ENCODE measurements at regions not wholly inside any gene's neighbourhood (a gene's known extent, or its start where the extent isn't known, plus 50 kb on each side); places are given as distances from the start of the nearest gene placed in this dataset.

GRCh38 chr1:90319918-90320317 lies 325.0 kb downstream of the ZNF326 start:
- no peak overlapping the region for H3K4me3 ChIP-seq
- no peak for TF ChIP-seq CTCF (conservative IDR thresholded peaks at IDR 0.05; ENCODE audit: low read depth in 2 of 2)
- no peaks in the 10 kb centered on the region for H3K79me2 ChIP-seq (replicated peaks; ENCODE audit: insufficient read depth)
- Mint-ChIP-seq H3K9me3 (no peaks in the 10 kb centered on the region), H3K4me1 (no peaks in the 10 kb centered on the region; the same call in 2 of the 3 replicates), H3K27ac (no peak overlapping the region), H3K36me3 (ENCODE audit: low read depth) (no peaks in the 10 kb centered on the region), H3K27me3 (ENCODE audit: insufficient read depth, low read depth, poor library complexity) (peaks cover 2% of the 10 kb centered on the region), H3K4me3 (no peak overlapping the region)
- no peaks in the 10 kb centered on the region for H3F3A ChIP-seq (replicated peaks; ENCODE audit: low read depth)
- no peaks in the 10 kb centered on the region for H3K4me1 ChIP-seq (ENCODE audit: insufficient read depth)
- DNase-seq (ENCODE audit: low spot score) (no peak), ATAC-seq (no peak)
- no peak overlapping the region for H3K4me2 ChIP-seq
- H4K20me1 ChIP-seq (replicated peaks; ENCODE audit: insufficient read depth) = no peaks in the 10 kb centered on the region
- H2AFZ ChIP-seq = no peak overlapping the region
- H3K36me3 ChIP-seq (ENCODE audit: insufficient read depth) = no peaks in the 10 kb centered on the region
- H3K27ac ChIP-seq (ENCODE audit: low read depth) = no peak overlapping the region
- no peaks in the 10 kb centered on the region for H3K27me3 ChIP-seq (ENCODE audit: insufficient read depth)
- H3K9me2 ChIP-seq (ENCODE audit: insufficient read depth) = peaks cover 4% of the 10 kb centered on the region; the same call in 1 of the 2 replicates

GRCh38 chr1:90318431-90318830 lies 323.5 kb downstream of the ZNF326 start:
- Histone ChIP-seq H3K4me2 (no peak overlapping the region), H3K4me1 (ENCODE audit: insufficient read depth) (no peaks in the 10 kb centered on the region), H3K9me2 (ENCODE audit: insufficient read depth) (no peaks in the 10 kb centered on the region), H3K36me3 (ENCODE audit: insufficient read depth) (no peaks in the 10 kb centered on the region), H3K27me3 (ENCODE audit: insufficient read depth) (no peaks in the 10 kb centered on the region), H4K20me1 (replicated peaks; ENCODE audit: insufficient read depth) (no peaks in the 10 kb centered on the region), H3K79me2 (replicated peaks; ENCODE audit: insufficient read depth) (no peaks in the 10 kb centered on the region), H3K27ac (ENCODE audit: low read depth) (no peak overlapping the region), H3K4me3 (no peak overlapping the region), H2AFZ (no peak overlapping the region), H3F3A (replicated peaks; ENCODE audit: low read depth) (no peaks in the 10 kb centered on the region)
- TF ChIP-seq STAT1 (IDR thresholded peaks at IDR 0.05; ENCODE audit: unreplicated experiment) = no peak
- TF ChIP-seq ZNF331 (CRISPR knock-in tag; IDR thresholded peaks at IDR 0.05; ENCODE audit: low read depth) = no peak
- no peak for TF ChIP-seq EZH2phosphoT487 (IDR thresholded peaks at IDR 0.05; ENCODE audit: unreplicated experiment)
- TF ChIP-seq JUNB (IDR thresholded peaks at IDR 0.05; ENCODE audit: unreplicated experiment) = no peak
- TF ChIP-seq POLR2AphosphoS5 (IDR thresholded peaks at IDR 0.05; ENCODE audit: low read depth) = no peak
- no peak for TF ChIP-seq NANOG (IDR thresholded peaks at IDR 0.05; ENCODE audit: borderline replicate concordance)
- TF ChIP-seq ZNF114 (CRISPR knock-in tag; IDR thresholded peaks at IDR 0.05) = no peak
- TF ChIP-seq ETS1 (IDR thresholded peaks at IDR 0.05) = no peak
- no peak for TF ChIP-seq CTCF (conservative IDR thresholded peaks at IDR 0.05; ENCODE audit: low read depth in 2 of 2)
- no peak for TF ChIP-seq CREB1 (CRISPR knock-in tag; IDR thresholded peaks at IDR 0.05; ENCODE audit: low read depth)
- no peak for TF ChIP-seq EZH2 (IDR thresholded peaks at IDR 0.05; ENCODE audit: low read depth, unreplicated experiment)
- no peaks in the 10 kb centered on the region; the same call in 2 of the 3 replicates for H3K4me1 Mint-ChIP-seq
- ATAC-seq (no peak), DNase-seq (ENCODE audit: low spot score) (no peak)
- peaks cover 2% of the 10 kb centered on the region for H3K27me3 Mint-ChIP-seq (ENCODE audit: insufficient read depth, low read depth, poor library complexity)
- H3K9me3 Mint-ChIP-seq = no peaks in the 10 kb centered on the region
- H3K27ac Mint-ChIP-seq = no peak overlapping the region
- H3K4me3 Mint-ChIP-seq = no peak overlapping the region
- no peaks in the 10 kb centered on the region for H3K36me3 Mint-ChIP-seq (ENCODE audit: low read depth)

Data from GM23338 (cell line).